IMR-90 (cell line): ENCODE measurements at regions not wholly inside any gene's neighbourhood (a gene's known extent, or its start where the extent isn't known, plus 50 kb on each side); places are given as distances from the start of the nearest gene placed in this dataset.

Experiments used
- BHLHE40 ChIP-seq: fragments of 150-350 bp; IDR thresholded peaks from 2 replicates; pipeline ENCODE4 v1.6.1; 2016; ENCODE audit warnings: mild to moderate bottlenecking, low read depth, low read length
- CHD1 ChIP-seq: IDR thresholded peaks from 2 replicates; pipeline ENCODE4 v1.6.1; 2012; ENCODE audit warnings: low read depth, low read length, improper control_type of control experiment
- CTCF ChIP-seq: conservative IDR thresholded peaks from 2 replicates; pipeline ENCODE4 v1.5.1; 2012; ENCODE audit warnings: mild to moderate bottlenecking, low read depth, low read length, improper control_type of control experiment
- ELK1 ChIP-seq: fragments of 150-350 bp; IDR thresholded peaks from 2 replicates; pipeline ENCODE4 v1.6.1; 2016; ENCODE audit warnings: low read depth, mild to moderate bottlenecking, low read length, moderate library complexity, borderline replicate concordance
- MAZ ChIP-seq: IDR thresholded peaks from 2 replicates; pipeline ENCODE4 v1.6.1; 2012; ENCODE audit warnings: low read depth, mild to moderate bottlenecking, low read length, improper control_type of control experiment, moderate library complexity, borderline replicate concordance
- MXI1 ChIP-seq: IDR thresholded peaks from 2 replicates; pipeline ENCODE4 v1.6.1; 2012; ENCODE audit warnings: low read depth, mild to moderate bottlenecking, low read length, moderate library complexity, borderline replicate concordance
- NFE2L2 ChIP-seq: fragments of 150-350 bp; IDR thresholded peaks from 2 replicates; pipeline ENCODE4 v1.6.1; 2016; ENCODE audit warnings: low read depth, mild to moderate bottlenecking, low read length
- POLR2A ChIP-seq: IDR thresholded peaks from 2 replicates; pipeline ENCODE4 v1.6.1; 2012; ENCODE audit warnings: mild to moderate bottlenecking, low read depth, low read length
- RAD21 ChIP-seq: IDR thresholded peaks from 2 replicates; pipeline ENCODE4 v1.6.1; 2012; ENCODE audit warnings: low read length, improper control_type of control experiment
- RCOR1 ChIP-seq: IDR thresholded peaks from 2 replicates; pipeline ENCODE4 v1.6.1; 2012; ENCODE audit warnings: mild to moderate bottlenecking, low read length, improper control_type of control experiment; ENCODE audit not compliant: insufficient replicate concordance
- SMC3 ChIP-seq: fragments of 150-350 bp; IDR thresholded peaks from 2 replicates; pipeline ENCODE4 v1.6.1; 2016; ENCODE audit warnings: low read depth, mild to moderate bottlenecking, antibody characterized with exemption, low read length, moderate library complexity

- TF ChIP-seq SMC3 (no peak), CTCF (no peak), CHD1 (no peak), NFE2L2 (no peak), ELK1 (no peak), MXI1 (no peak), MAZ (no peak), RCOR1 (no peak), POLR2A (no peak), RAD21 (no peak), BHLHE40 (no peak)
Observed at GRCh38 chr12:90170740-90171139, 462.1 kb upstream of the ATP2B1 start.
